Thyroid gland (tissue), 4 donors: ENCODE measurements at regions not wholly inside any gene's neighbourhood (a gene's known extent, or its start where the extent isn't known, plus 50 kb on each side); places are given as distances from the start of the nearest gene placed in this dataset.

Source experiments
- DNase-seq, 2 donors: peaks; one replicate each; pipeline ENCODE4 v3.0.0-alpha.2; 2019
- H3K27ac ChIP-seq, 3 donors: fragments of 200-600 bp; sonication (generic); 1 replicate in 2 of 3; 2 replicates in 1 of 3; pipeline ENCODE4 v1.5.1; 2016 to 2019; ENCODE audit warnings: mild to moderate bottlenecking in 1 of 3, moderate library complexity in 1 of 3
- H3K27me3 ChIP-seq: fragments of 200-600 bp; sonication (generic); one replicate; pipeline ENCODE4 v1.5.1; 2019
- H3K36me3 ChIP-seq, 2 donors: fragments of 200-600 bp; sonication (generic); one replicate each; pipeline ENCODE4 v1.5.1; 2016 to 2019
- H3K4me1 ChIP-seq, 2 donors: fragments of 200-600 bp; sonication (generic); one replicate each; pipeline ENCODE4 v1.5.1; 2017 to 2019
- H3K4me3 ChIP-seq, 3 donors: fragments of 200-600 bp; sonication (generic); replicated peaks in 1 of 3; 1 replicate in 2 of 3; 2 replicates in 1 of 3; pipeline ENCODE4 v1.5.1; 2016; ENCODE audit warnings: mild to moderate bottlenecking in 1 of 3
- H3K9me3 ChIP-seq: fragments of 200-600 bp; sonication (generic); one replicate; pipeline ENCODE4 v1.5.1; 2017
- CTCF ChIP-seq, 6 experiments: fragments of 200-600 bp in 3 of 6; fragments of 450-650 bp in 3 of 6; sonication (generic) in 3 of 6; IDR thresholded peaks; one replicate each; pipeline ENCODE4 v1.5.1; 2016 to 2019; ENCODE audit warnings: antibody characterized with exemption in 6 of 6, mild to moderate bottlenecking in 2 of 6, inconsistent platforms in 1 of 6, moderate library complexity in 1 of 6
- POLR2A ChIP-seq, 2 donors: fragments of 450-650 bp; IDR thresholded peaks; one replicate each; pipeline ENCODE4 v1.6.1; 2017; ENCODE audit warnings: antibody characterized with exemption in 2 of 2, mild to moderate bottlenecking in 2 of 2, moderate library complexity in 1 of 2
- WGBS, 2 donors: methylation state at CpG; one replicate each; pipeline ENCODE4 v1.1.5; 2017; 5-methylcytosine and 5-hydroxymethylcytosine counted together
- intact Hi-C: fragments of 100-400 bp; cut with DNase I; formaldehyde crosslinking; loops from one replicate; pipeline ENCODE4 v1.15.1; 2023

GRCh38 chr5:77846422-77847128 is 70.4 kb upstream of the TBCA start:
- intact Hi-C loops = no loop called here
- WGBS, 2 donors = 88 to 91% methylated on average over 26 to 29 of the region's 29 CpGs
- no peak for DNase-seq

GRCh38 chr5:77845324-77845646 is 69.1 kb upstream of the TBCA start:
- intact Hi-C loops = no loop called here
- no peaks in the 10 kb centered on the region for H3K36me3 ChIP-seq
- no peak for DNase-seq
- peaks cover 5 to 7% of the 10 kb centered on the region in 2 donors for H3K4me1 ChIP-seq
- H3K27me3 ChIP-seq = no peaks in the 10 kb centered on the region
- no peak overlapping the region for H3K4me3 ChIP-seq
- TF ChIP-seq POLR2A (IDR thresholded peaks at IDR 0.05) (no peak), CTCF (IDR thresholded peaks at IDR 0.05) (no peak)
- no peaks in the 10 kb centered on the region for H3K9me3 ChIP-seq
- WGBS, 2 donors = 90 to 93% methylated on average over 5 of the region's 5 CpGs
- H3K27ac ChIP-seq = no peak overlapping the region

More at GRCh38 chr5:77846422-77847128, 70.4 kb upstream of the TBCA start:
- TF ChIP-seq POLR2A (IDR thresholded peaks at IDR 0.05) (no peak), CTCF (IDR thresholded peaks at IDR 0.05) (no peak)
- H3K9me3 ChIP-seq = no peaks in the 10 kb centered on the region
- no peaks in the 10 kb centered on the region for H3K36me3 ChIP-seq
- no peak overlapping the region for H3K27ac ChIP-seq
- H3K4me3 ChIP-seq = no peak overlapping the region
- H3K4me1 ChIP-seq = peaks cover 5 to 7% of the 10 kb centered on the region in 2 donors
- H3K27me3 ChIP-seq = no peaks in the 10 kb centered on the region

GRCh38 chr5:77844623-77845323 is 68.6 kb upstream of the TBCA start:
- TF ChIP-seq POLR2A (IDR thresholded peaks at IDR 0.05) (no peak), CTCF (IDR thresholded peaks at IDR 0.05) (no peak)
- intact Hi-C loops = no loop called here
- peak overlapping the region; percentile 7 to 41 (median 7) for H3K4me3 ChIP-seq
- DNase-seq = peak in 1 of 2 donors; percentile 5
- peaks cover 5 to 7% of the 10 kb centered on the region in 2 donors for H3K4me1 ChIP-seq
- H3K36me3 ChIP-seq = no peaks in the 10 kb centered on the region
- H3K27ac ChIP-seq = no peak overlapping the region
- 15 to 23% methylated on average over 41 to 48 of the region's 48 CpGs for WGBS, 2 donors
- H3K9me3 ChIP-seq = no peaks in the 10 kb centered on the region
- H3K27me3 ChIP-seq = no peaks in the 10 kb centered on the region

GRCh38 chr5:77844373-77844622 is 68.2 kb upstream of the TBCA start:
- no peak overlapping the region for H3K27ac ChIP-seq
- 6 to 7% methylated on average over 10 of the region's 10 CpGs for WGBS, 2 donors
- no peaks in the 10 kb centered on the region for H3K36me3 ChIP-seq
- TF ChIP-seq POLR2A (IDR thresholded peaks at IDR 0.05) = no peak
- no peak for TF ChIP-seq CTCF (IDR thresholded peaks at IDR 0.05)
- peaks cover 5 to 7% of the 10 kb centered on the region in 2 donors for H3K4me1 ChIP-seq
- intact Hi-C loops = no loop called here
- DNase-seq = no peak
- H3K4me3 ChIP-seq = peak overlapping the region; percentile 7 to 41 (median 7)
- no peaks in the 10 kb centered on the region for H3K9me3 ChIP-seq
- no peaks in the 10 kb centered on the region for H3K27me3 ChIP-seq

GRCh38 chr5:77843570-77844372 is 67.6 kb upstream of the TBCA start:
- intact Hi-C loops = no loop called here
- Histone ChIP-seq H3K36me3 (no peaks in the 10 kb centered on the region), H3K9me3 (no peaks in the 10 kb centered on the region), H3K4me3 (peak overlapping the region in 2 of 3 donors; percentile 7 to 41), H3K27ac (no peak overlapping the region), H3K27me3 (no peaks in the 10 kb centered on the region), H3K4me1 (peaks cover 5 to 7% of the 10 kb centered on the region in 2 donors)
- DNase-seq = peak; percentile 16 to 33
- 39 to 42% methylated on average over 24 of the region's 24 CpGs for WGBS, 2 donors
- TF ChIP-seq CTCF (IDR thresholded peaks at IDR 0.05) (no peak), POLR2A (IDR thresholded peaks at IDR 0.05) (no peak)
